CD4-positive, alpha-beta T cell (primary cell): ENCODE measurements at regions not wholly inside any gene's neighbourhood (a gene's known extent, or its start where the extent isn't known, plus 50 kb on each side); places are given as distances from the start of the nearest gene placed in this dataset.

ENCODE experiments used
- ATAC-seq: fragments of 200-7000 bp; cut with Tn5 transposase; one replicate; pipeline ENCODE4 v1.10.0; 2022; ENCODE audit warnings: mild to moderate bottlenecking; ENCODE audit not compliant: poor library complexity
- CTCF ChIA-PET: fragments of 350-600 bp; sonication (Branson Sonifier 250); formaldehyde crosslinking; loops from one replicate; lab custom pipeline; 2021; ENCODE audit warnings: antibody characterized with exemption, inconsistent platforms; lab: Charles Lee
- POLR2A ChIA-PET: fragments of 350-600 bp; sonication (Branson Sonifier 250); formaldehyde crosslinking; loops from one replicate; lab custom pipeline; 2021; ENCODE audit warnings: antibody characterized with exemption, inconsistent platforms; lab: Charles Lee
- DNase-seq, 14 experiments: peaks; one replicate each; pipeline ENCODE4 v3.0.0-alpha.2; 2013 to 2020; ENCODE audit warnings: mixed read lengths in 2 of 14
- H3K27ac ChIP-seq, 2 donors: one replicate each; pipeline versions ENCODE4 v1.5.1 to v1.7.0; 2013; ENCODE audit warnings: low read length in 2 of 2, low read depth in 1 of 2, mild to moderate bottlenecking in 1 of 2
- H3K27me3 ChIP-seq, 2 experiments: 1 replicate in 1 of 2; 2 replicates in 1 of 2; pipeline versions ENCODE4 v1.6.1 to v1.7.0; 2013; ENCODE audit warnings: low read length in 2 of 2, control low read depth in 1 of 2, mild to moderate bottlenecking in 1 of 2, moderate library complexity in 1 of 2; ENCODE audit not compliant: insufficient read depth in 2 of 2, control insufficient read depth in 1 of 2
- H3K36me3 ChIP-seq: one replicate; pipeline ENCODE4 v1.6.1; 2013; ENCODE audit warnings: low read length, control low read depth; ENCODE audit not compliant: insufficient read depth
- H3K4me1 ChIP-seq: one replicate; pipeline ENCODE4 v1.6.1; 2013; ENCODE audit warnings: low read length, control low read depth; ENCODE audit not compliant: insufficient read depth
- H3K4me3 ChIP-seq: one replicate; pipeline ENCODE4 v1.5.1; 2013; ENCODE audit warnings: mild to moderate bottlenecking, low read length, moderate library complexity
- H3K9me3 ChIP-seq, 2 experiments: 1 replicate in 1 of 2; 2 replicates in 1 of 2; pipeline versions ENCODE4 v1.6.1 to v1.7.0; 2013; ENCODE audit warnings: low read length in 2 of 2, mild to moderate bottlenecking in 2 of 2, control low read depth in 1 of 2, moderate library complexity in 1 of 2; ENCODE audit not compliant: control insufficient read depth in 1 of 2, insufficient read depth in 1 of 2
- H3K27ac Mint-ChIP-seq: one replicate; pipeline ENCODE4 v1.8.0; 2020; ENCODE audit warnings: mixed read lengths
- H3K27me3 Mint-ChIP-seq: one replicate; pipeline ENCODE4 v1.8.0; 2021; ENCODE audit warnings: mixed read lengths
- H3K36me3 Mint-ChIP-seq: one replicate; pipeline ENCODE4 v1.8.0; 2021; ENCODE audit warnings: low read depth, mixed read lengths
- H3K4me1 Mint-ChIP-seq: one replicate; pipeline ENCODE4 v1.8.0; 2021; ENCODE audit warnings: low read depth, mixed read lengths
- H3K4me3 Mint-ChIP-seq: one replicate; pipeline ENCODE4 v1.8.0; 2020; ENCODE audit warnings: mild to moderate bottlenecking, mixed read lengths
- H3K9me3 Mint-ChIP-seq: one replicate; pipeline ENCODE4 v1.8.0; 2020; ENCODE audit warnings: mixed read lengths
- intact Hi-C, 2 experiments: fragments of 100-400 bp; cut with DNase I in 1 of 2; cut with micrococcal nuclease in 1 of 2; formaldehyde crosslinking; loops; one replicate each; pipeline versions ENCODE4 v1.15.1 to v1.9.0; 2023 to 2025; cut with DNase I, micrococcal nuclease
- TF ChIP-seq, protein P1 (sequence below): fragments of 200-600 bp; IDR thresholded peaks from one replicate; pipeline ENCODE4 v1.8.0; 2022; ENCODE audit warnings: antibody characterized with exemption, mild to moderate bottlenecking

DNA sequence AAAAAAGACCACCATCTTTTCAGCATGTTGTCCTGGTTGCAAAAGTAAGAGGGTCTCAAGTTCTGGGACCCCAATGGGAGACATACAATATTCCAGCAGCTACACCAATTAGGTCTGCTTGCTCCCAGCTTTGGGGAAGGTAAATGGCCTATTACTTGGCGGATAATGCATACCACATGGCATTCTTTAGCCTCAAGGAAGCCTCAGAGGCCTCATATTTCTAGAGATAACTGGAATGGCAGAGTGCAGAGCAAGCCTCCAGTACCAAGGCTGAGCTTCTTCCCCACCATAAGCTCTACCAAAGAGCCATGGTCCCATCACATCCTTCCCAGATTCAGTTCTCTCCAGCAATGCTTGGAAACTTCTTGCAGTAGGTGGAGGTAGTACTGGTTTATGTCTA lies 493.8 kb downstream of the SHQ1 start:
- no peaks in the 10 kb centered on the region for H3K27me3 Mint-ChIP-seq
- CTCF ChIA-PET: no interaction called here
- no peaks in the 10 kb centered on the region for H3K36me3 ChIP-seq
- intact Hi-C loops: loop anchor here in 1 of 2 experiments (5.0 kb wide), 1 partner anchor 83 kb away; no protein-coding TSS in a partner anchor
- no peak overlapping the region for H3K27ac Mint-ChIP-seq
- H3K4me1 Mint-ChIP-seq: peaks cover 2% of the 10 kb centered on the region
- H3K27me3 ChIP-seq: no peaks in the 10 kb centered on the region
- TF ChIP-seq, protein P1, sequence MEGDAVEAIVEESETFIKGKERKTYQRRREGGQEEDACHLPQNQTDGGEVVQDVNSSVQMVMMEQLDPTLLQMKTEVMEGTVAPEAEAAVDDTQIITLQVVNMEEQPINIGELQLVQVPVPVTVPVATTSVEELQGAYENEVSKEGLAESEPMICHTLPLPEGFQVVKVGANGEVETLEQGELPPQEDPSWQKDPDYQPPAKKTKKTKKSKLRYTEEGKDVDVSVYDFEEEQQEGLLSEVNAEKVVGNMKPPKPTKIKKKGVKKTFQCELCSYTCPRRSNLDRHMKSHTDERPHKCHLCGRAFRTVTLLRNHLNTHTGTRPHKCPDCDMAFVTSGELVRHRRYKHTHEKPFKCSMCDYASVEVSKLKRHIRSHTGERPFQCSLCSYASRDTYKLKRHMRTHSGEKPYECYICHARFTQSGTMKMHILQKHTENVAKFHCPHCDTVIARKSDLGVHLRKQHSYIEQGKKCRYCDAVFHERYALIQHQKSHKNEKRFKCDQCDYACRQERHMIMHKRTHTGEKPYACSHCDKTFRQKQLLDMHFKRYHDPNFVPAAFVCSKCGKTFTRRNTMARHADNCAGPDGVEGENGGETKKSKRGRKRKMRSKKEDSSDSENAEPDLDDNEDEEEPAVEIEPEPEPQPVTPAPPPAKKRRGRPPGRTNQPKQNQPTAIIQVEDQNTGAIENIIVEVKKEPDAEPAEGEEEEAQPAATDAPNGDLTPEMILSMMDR: no peak
- no peaks in the 10 kb centered on the region for H3K9me3 ChIP-seq
- peaks cover 3% of the 10 kb centered on the region for H3K9me3 Mint-ChIP-seq
- H3K27ac ChIP-seq: no peak overlapping the region
- no peaks in the 10 kb centered on the region for H3K4me1 ChIP-seq
- DNase-seq (no peak), ATAC-seq (no peak)
- no peak overlapping the region for H3K4me3 ChIP-seq
- POLR2A ChIA-PET: no interaction called here
- H3K36me3 Mint-ChIP-seq: no peaks in the 10 kb centered on the region
- H3K4me3 Mint-ChIP-seq: no peak overlapping the region

DNA sequence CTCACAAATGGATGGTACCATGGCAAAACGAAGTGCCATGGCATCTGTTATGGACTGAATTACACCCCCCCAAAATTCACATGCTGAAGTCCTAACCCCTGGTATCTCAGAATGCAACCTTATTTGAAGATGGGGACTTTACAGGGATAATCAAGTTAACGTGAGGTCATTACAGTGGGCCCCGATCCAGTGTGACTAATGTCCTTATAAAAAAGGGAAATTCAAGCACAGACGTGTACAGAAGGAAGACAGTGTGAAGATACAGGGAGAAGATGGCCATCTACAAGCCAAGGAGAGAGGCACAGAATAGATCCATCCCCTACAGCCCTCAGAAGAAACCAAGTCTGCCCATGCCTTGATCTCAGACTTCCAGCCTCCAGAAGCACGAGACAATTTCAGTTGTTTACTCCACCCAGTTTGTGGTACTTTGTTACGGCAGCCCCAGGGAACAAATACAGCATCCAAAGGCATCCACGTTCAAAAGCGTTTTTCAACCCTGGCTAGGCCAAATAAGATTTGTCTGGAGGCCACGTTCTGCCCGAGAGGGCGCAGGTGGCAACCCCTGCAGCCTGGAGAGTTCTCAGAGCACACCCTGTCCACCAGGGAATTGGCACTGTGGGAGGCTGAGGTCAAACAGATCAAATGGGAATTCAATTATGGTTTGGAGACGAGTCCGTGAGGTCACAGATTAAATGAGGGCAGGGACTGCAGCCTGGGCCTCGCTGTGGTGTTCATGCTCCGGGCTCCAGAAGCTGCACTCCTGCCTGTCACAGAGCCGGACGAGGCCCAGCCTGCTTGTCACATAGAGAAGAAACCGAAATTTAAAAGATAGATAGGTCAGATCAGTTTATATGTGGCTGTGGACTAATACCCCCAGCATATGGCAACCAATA lies 494.8 kb downstream of the SHQ1 start:
- H3K27ac ChIP-seq: no peak overlapping the region
- TF ChIP-seq, protein P1: no peak
- Mint-ChIP-seq H3K36me3 (no peaks in the 10 kb centered on the region), H3K9me3 (no peaks in the 10 kb centered on the region), H3K27ac (no peak overlapping the region), H3K4me1 (peaks cover 12% of the 10 kb centered on the region), H3K4me3 (no peak overlapping the region), H3K27me3 (no peaks in the 10 kb centered on the region)
- DNase-seq (no peak), ATAC-seq (no peak)
- no peaks in the 10 kb centered on the region for H3K27me3 ChIP-seq
- no peaks in the 10 kb centered on the region for H3K4me1 ChIP-seq
- intact Hi-C loops: loop anchor here in 1 of 2 experiments (5.0 kb wide), 1 partner anchor 84 kb away; no protein-coding TSS in a partner anchor
- ChIA-PET POLR2A (no interaction called here), CTCF (no interaction called here)
- H3K4me3 ChIP-seq: no peak overlapping the region
- H3K9me3 ChIP-seq: no peaks in the 10 kb centered on the region
- H3K36me3 ChIP-seq: no peaks in the 10 kb centered on the region

DNA sequence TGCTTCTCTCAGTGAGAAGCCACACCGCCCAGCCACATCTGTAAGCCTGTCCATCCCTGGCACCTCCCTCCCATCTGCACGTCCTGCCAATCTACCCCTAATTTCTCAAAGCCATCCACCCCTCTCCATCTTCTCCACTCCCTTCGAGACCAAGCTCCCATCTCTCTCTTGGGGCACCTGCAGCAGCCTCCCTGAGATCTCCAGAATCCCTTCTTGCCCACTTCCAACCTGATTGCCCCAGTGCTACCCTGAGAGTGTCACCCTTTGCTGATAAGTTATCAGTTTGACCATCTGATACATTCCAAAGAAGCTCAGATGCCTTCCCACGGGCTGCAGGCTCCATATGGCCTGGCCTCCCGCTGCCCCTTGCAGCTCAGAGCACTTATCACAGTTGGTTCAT lies 496.1 kb downstream of the SHQ1 start:
- H3K4me1 Mint-ChIP-seq: peaks cover 25% of the 10 kb centered on the region
- H3K27me3 Mint-ChIP-seq: no peaks in the 10 kb centered on the region
- no peak overlapping the region for H3K4me3 Mint-ChIP-seq
- ATAC-seq (no peak), DNase-seq (no peak)
- intact Hi-C loops: loop anchor here in 1 of 2 experiments (5.0 kb wide), 1 partner anchor 85 kb away; no protein-coding TSS in a partner anchor
- no peaks in the 10 kb centered on the region for H3K36me3 ChIP-seq
- no peaks in the 10 kb centered on the region for H3K9me3 ChIP-seq
- no peak overlapping the region for H3K4me3 ChIP-seq
- no peaks in the 10 kb centered on the region for H3K27me3 ChIP-seq
- no peak overlapping the region for H3K27ac Mint-ChIP-seq
- no peaks in the 10 kb centered on the region for H3K9me3 Mint-ChIP-seq
- peaks cover 10% of the 10 kb centered on the region for H3K4me1 ChIP-seq
- ChIA-PET CTCF (no interaction called here), POLR2A (no interaction called here)
- no peaks in the 10 kb centered on the region for H3K36me3 Mint-ChIP-seq
- H3K27ac ChIP-seq: no peak overlapping the region
- TF ChIP-seq, protein P1: no peak
